HG02571 (cell line): ENCODE measurements at regions not wholly inside any gene's neighbourhood (a gene's known extent, or its start where the extent isn't known, plus 50 kb on each side); places are given as distances from the start of the nearest gene placed in this dataset.
"Not testable (repeated sequence)": the region's sequence is repeated elsewhere in the genome, so short reads cannot be mapped to it uniquely, and the experiment has no call there.

Source experiments
- ATAC-seq: cut with Tn5 transposase; IDR thresholded peaks from one replicate; pipeline ENCODE4 v1.9.1; 2021; ENCODE audit warnings: mild to moderate bottlenecking, moderate library complexity; ENCODE audit not compliant: unreplicated experiment

DNA sequence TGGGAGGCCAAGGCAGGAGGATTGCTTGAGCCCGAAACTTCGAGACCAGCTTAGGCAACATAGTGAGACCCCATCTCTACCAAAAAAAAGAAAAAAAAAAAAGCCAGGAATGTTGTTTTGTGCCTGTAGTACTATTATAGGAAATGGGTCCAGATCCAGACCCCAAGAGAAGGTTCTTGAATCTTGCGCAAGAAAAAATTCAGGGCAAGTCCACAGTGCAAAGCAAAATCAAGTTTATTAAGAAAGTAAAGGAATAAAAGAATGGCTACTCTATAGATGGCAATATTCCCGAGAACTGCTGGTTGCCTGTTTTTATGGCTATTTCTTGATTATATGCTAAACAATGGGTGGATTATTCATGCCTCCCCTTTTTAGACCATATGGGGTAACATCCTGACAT, 51.2 kb upstream of the RDX start:
- no peak for ATAC-seq

DNA sequence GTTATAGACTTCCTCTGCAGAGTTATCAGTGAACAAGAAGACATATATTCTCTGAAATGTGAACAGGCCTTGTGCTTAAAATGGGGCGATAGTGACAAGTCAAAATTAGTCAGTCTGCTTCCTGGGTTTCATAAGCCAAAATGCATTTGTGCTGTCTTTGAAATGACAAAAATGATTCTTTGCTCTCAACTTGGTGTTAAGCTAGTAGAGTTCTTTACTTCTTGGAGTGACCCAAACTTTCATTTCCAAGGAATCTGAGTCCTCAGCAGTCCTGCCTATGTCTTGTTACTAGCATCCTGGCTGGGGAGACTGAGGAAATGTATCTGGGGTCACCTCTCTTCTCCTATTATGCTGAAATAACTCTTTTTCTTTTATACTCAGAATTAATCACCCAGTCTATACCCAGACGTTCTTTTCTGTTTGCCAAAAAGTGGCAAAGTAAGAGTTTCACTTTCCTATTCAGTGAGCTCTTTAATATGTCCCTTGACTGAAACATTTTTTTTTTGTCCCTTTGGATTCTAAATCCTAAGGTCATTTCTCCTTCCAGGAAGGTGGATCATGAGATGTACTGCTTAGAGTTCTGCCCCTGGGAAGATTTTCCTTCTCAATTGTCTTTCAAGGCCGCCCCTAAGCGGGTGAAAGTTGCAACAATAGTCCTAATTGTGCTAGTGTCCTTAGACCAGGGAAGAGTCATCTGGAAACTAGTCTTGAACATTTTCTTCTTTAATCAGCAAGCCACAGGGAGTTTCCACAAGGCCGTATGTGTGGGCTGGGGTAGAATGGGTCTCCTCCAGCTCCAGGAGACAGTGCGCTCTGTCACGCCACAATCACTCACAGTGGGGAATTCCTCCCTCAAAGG, 53.0 kb upstream of the RDX start:
- ATAC-seq, result peak; percentile 78

DNA sequence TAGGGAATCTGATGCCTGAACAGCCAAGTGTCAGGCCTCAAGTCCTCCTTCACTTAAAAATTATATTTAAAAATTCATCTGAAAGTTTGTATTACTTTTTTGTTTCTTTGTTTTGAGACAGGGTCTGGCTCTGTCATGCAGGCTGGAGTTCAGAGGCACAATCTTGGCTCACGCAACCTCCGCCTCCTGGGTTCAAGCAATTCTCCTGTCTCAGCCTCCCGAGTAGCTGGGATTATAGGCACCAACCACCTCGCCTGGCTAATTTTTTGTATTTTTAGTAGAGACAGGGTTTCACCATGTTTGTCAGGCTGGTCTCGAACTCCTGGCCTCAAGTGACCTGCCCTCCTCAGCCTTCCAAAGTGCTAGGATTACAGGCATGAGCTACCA, 53.6 kb upstream of the RDX start:
- not testable (repeated sequence) for ATAC-seq

DNA sequence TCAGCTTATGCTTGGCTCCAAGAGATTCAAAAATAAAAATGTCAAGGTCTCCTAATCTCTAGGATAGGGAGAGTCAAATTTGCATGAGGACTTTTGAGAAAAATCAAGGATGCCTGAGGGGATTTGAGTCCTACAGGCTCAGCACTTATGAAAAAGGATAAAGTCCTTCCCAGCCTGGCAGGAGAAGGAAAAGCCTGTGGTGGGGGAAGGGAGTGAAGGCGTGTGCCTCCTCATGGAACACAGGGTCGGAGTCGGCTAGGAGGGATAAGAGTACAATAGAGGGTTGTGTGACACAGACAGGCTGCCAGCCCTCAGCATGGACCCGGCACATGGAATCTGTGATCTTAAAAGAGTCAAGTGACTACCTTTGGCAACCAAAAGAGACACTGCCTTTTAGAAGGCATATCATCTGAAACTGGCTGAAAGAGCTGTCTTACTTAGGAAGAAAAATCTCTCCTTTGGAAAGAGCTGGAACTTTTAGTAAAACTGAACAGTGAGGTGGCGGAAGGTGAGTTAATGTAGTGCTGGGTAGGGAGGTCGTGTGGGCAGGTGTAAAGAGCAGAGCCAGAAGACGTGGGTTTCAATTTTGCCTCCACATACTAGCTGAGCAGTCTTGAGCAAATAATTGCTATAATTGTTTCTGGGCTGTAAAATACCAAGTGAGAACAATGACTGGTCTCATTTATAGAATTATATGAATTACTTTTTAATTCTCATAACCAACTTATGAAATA, 58.8 kb upstream of the RDX start:
- no peak for ATAC-seq

DNA sequence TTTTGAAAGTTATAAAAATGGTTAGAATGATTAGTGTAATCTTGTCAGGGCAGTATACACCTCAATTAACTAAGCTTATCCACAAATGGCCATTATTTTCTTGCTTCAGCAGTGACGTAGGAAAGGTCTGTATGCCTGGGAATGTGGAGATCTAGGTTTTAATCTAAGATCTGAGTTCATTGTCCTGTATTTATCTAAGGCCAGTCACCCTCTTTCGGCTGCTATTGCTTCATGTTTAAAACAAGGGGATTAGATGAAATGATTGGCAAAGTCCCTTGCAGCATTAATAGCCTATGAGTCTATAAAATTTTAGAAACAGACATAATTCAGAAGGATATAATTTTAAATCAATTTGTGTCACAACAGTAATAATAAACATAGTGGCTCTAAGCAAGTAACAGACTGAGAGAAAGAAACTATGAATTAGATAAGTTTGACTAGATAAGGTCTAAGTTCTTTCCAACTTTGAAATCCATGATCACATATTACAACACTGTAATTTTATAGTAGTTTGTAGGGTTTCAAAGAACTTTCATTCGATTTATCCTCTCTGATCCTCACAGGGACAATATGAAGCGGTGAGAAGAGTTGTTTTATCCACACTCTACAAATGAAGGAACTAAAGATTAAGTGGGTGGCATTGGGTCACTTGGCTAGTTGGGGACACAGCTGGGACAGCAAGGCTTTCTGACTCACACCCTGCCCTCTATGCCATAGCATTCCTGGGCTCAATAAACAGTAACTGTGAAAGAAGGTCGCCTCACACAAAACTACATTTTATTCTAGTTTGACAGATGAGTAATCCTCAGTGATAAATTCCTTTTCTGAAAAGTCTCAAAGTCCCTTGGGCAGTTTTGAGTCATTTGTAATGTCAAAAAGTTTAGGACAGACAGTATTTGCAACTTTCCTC, 60.6 kb upstream of the RDX start:
- ATAC-seq, result no peak

DNA sequence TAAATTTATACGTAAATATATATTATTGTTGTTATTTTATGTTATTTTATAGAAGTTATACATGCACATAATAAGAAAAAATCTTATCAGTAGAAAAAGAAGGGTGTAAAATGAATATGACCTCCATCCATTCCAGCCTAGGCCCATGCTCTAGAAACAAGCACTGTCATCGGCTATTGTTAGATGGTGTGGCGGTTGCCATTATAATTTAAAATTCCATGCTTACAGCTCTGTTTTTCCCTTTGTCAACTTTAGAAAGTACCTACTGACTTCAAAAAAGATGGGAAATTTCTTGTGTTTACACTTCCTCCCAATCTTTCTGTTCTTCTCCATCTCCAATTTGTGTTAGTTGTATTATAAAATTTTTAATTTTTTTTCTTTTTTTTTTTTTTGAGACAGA, 61.9 kb upstream of the RDX start:
- no peak for ATAC-seq

DNA sequence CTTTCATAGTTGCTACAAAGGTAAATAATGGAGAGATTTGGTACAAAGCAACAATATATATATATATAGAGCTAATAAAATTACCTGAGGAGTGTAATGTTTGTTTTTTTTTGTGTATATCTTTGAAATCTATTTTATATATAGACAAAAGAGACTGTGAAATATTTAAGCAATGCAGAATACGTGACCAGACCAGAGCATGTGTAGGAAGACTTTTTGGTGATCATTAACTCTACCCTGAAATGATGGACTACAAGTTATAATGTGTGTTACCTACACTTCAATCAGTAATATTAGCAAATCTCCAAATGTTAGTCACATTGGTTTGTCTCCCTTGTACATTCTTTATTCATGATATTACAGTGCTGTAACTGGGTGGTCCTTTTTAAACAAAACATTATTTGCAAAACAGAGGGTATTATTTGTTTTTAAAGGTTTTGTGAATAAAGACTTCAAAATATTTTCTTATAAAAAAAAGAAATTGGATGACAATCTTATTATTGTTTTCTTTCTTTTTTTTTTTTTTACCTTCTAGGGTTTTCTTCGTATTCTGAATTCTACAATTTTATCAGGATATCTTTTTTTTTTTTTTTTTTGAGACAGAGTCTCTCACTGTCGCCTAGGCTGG, 64.5 kb upstream of the RDX start:
- ATAC-seq, result not testable (repeated sequence)

DNA sequence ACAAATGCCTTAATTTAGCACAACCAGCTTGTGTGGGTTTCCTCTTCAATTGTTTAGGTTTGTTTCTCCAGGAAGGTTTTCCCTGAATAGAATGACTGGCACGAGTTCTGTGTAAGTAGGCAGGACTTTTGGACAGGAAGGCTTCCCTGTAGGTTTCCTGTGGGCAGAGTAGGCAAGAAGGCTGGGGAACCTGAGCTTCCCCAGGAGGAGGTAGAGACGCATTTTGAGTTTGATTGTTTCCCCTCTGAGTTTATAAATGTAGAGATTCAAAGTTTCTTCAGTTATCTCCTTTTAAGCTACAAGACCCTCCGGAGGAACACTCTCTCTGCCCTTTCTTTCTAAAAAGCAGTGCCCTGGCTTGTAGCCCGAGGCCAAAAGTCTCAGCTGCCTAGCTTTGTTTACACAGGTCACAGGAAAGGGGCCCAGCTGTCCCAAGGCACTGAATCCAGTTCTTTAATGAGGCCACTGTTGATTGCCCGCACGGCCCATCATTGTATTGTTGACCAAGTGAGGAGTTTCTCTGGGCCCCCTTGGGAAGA, 66.6 kb upstream of the RDX start:
- no peak for ATAC-seq

DNA sequence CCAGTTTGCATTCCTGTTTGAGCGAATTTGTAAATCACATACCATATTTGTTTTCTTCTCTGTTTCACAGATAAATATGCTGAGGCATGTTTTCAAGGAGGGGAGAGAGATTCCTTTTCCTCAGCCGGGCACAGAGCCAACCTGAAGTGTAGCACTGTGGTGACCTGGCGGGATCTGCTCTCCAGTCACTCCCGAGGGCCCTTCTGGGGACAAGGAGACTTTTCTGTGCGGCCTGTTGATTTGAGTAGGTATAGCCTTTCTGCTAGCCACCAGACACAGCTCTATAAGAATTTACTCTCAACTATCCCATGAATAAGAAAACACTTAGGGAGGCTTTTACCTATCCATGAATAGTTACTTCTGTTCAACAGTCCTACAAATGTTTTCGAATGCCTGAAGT, 63.5 kb upstream of the FDX1 start:
- no peak for ATAC-seq

DNA sequence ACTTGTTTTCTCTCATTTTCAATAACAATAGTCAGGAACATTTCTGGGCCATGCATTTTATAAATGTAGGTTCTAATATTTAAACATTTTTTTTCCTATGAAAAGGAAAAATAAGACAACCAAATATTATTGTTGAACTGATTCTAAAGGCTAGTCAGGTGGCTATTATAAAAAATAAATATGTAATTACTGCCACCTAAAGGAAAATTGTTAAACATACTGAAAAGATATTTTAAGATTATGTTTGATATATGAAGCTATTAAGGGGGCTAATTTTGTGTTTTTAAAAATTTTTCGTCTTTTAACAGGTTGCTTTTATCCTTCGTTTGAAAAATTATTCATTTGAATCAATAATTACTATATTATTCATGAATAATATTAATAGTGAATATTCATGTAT, 62.2 kb upstream of the FDX1 start:
- no peak for ATAC-seq

DNA sequence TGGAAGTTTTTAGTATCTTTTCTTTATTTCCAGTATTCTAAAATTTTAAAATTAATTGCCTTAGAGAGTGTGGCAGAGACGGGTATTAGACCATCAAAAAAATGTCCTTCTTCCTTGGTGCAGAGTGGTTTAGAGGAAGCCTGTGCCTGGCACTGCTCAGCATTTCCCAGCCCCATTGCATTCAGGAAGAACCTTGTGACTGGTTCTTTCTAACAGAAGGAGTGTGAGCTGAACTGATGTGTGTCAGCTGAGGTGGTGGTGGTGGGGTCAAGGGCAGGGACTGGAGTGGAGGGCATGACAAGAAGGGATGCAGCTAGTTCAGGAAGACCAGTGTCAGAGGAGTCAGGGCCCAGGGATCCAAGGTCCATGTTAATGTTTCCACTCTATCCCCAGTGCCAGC, 58.7 kb upstream of the FDX1 start:
- ATAC-seq, result no peak

DNA sequence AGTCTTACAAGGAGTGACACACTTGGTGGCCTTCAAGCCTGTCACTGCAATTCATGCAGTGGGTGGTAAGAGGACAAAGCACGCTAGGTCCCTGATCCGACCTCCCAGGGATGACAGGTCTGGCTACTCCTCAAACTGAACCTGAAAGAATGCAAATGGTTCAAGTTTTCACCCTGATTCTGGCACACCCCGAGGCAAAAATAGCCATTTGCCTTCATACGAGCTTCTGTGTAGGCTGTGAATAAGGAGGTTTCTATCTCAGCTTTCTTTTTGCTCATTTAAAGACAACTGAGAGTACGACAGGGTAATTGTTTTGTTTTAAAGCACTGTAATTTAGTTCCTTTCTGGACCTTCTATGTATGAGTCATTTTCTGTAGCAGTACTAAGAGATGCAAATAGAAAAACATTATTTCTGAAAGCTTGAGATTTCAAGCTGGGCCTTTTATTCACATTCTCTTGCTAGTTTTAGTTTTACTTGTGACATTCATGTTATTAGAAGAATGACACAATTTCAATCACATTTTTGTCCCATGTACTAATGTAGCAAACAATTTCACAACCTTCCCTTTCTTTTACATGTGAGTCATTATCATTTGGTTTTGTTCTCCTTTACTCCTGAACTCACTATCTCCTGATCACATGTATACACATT, 56.6 kb upstream of the FDX1 start:
- ATAC-seq, result peak; percentile 89

DNA sequence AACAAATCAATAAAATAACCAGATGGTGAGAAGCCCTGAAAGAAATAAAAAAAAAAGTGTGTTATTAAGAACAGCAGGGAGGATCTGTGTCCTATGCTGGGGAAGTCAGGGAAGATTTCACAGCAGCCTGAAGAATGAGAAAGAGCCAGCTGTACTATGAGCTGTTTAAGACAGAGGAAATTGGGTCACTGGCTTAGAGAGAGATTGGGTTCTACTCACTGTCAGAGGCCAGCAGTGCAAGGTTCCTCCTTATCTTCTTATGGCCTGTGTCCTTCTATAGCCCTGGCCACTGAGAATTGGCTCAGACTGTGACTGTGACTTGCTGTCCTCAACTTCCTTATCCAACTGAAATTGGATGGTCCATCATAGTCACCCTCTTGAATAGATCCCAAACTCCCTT, 54.8 kb upstream of the FDX1 start:
- ATAC-seq, result no peak

DNA sequence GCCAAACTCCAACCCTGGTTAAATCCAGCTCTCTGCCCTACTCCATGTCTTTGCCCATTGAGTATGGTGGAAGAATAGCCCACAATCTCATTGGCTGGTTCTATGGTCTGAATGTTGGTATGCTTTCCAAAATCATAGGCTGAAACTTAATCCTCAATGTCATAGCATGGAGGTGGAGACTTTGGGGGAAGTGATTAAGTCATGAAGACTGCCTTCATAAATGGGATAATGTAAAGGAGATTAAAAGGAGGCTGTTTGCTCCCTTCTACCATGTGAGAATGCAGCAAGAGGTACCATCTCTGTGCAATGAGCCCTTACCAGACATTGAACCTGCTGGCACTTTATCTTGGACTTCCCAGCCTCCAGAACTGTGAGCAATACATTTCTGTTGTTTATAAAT, 54.4 kb upstream of the FDX1 start:
- ATAC-seq, result no peak

DNA sequence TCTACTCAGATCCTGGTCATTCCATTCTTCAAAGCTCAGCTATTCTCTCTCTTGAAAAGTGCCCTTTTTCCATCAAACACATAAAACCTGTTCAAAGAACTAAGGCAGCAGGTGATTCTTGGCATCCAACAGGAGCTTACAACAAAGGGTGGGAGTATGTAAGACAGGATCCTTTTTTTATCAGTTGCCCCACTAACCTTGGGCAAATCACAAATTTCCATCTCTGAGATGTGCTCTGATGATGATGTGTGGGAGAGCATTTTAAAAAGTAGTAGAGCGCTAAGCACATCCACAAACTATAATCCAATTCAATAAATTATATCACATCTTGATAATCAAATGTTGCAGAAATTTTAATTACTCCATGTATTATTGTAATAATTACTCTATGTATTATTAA, 53.7 kb upstream of the FDX1 start:
- ATAC-seq, result no peak

DNA sequence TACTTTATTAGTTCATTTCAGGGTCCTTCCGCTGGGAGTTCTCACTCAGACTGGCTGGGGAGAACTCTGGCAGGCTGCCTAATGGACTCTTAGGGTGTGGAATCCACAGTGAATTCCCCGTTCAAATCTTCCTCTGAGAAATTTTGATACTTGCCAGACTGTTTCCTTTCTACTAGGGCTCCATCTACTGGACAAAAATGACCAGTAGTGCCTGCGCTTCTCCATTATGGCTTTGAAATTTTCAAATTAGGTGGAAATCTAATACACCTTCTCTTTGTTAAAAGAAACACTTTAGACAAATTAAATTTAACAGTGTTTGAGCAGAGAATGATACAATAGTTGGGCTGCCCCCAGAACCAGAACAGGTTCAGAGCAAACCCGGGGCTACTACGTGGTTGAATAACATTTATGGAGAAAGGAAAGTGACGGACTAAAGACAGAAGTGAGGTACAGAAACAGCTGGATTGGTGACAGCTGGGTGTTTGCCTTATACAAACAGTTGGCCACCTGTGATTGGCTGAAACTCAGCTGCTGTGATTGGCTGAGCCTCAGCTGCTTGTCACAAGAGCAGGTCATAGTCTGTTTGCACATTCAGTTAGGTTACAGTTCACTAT, 52.9 kb upstream of the FDX1 start:
- ATAC-seq, result peak; percentile 25

DNA sequence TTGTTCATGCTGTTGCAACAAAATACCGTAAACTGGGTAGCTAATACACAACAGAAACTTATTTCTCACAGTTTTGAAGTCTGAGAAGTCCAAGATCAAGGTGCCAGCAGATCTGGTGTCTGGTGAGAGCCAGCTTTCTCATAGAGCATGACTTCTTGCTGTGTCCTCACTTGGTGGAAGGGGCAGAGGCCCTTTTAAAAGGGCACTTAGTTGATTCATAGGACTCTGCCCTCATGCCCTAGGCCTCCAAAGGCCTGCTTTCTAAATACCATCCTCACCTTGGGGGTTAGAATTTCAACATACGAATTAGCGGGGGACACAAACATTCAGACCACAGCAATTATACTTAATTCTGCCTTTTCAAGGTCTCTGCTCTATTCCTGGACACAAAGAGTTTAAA, 52.3 kb upstream of the FDX1 start:
- ATAC-seq, result no peak

DNA sequence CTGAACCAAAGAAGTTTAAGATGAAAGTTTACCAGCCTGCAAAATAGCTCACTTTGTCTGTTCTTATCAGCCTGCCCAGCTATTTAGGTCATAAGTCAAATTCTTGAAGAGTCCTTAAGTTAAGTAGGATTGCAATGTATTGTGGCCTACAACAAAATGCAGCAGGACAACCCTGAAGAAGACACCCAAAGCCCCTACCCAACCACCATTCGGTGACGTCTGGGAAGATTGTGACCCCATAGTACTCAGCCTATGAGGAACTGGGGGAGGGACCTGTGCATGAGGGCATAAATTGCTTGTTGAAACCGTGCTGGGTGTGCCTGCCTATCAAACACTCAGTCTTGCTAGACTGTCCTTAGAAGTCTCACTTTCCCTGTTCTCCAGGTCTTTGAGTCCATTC, 50.5 kb upstream of the FDX1 start:
- ATAC-seq, result no peak

DNA sequence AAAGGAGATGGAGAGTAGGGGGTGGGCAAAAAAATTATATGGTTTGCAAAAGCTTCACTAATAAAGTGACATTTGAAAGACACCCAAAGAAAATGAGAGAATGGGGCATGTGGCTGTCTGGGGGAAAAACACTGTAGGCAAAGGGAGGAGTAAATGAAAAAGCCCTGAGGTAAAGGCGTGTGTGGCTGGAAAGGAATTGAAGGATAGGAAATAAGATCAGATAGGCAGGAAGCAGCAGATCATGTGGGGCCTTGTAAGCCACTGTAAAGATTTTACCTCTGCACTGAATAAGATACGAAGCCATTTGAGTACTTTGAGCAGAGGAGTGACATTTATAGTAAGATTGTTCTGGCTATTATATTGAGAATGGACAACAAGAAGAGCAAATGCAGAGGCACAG, 49.8 kb upstream of the FDX1 start:
- ATAC-seq, result no peak
